NCI-H2196 treated with DMSO at 0.1 percent for 48 hours (cell line): ENCODE measurements at regions not wholly inside any gene's neighbourhood (a gene's known extent, or its start where the extent isn't known, plus 50 kb on each side); places are given as distances from the start of the nearest gene placed in this dataset.

Source experiments
- DNase-seq: peaks from one replicate; lab custom pipeline; 2025; ENCODE audit not compliant: unreplicated experiment; lab: John Stamatoyannopoulos, UW

- no peak for DNase-seq
Measured at GRCh38 chr12:69061574-69061973, 128.6 kb upstream of the CPM start.

- DNase-seq, result no peak
Measured at GRCh38 chr12:69062621-69063237, 129.8 kb upstream of the CPM start.

- DNase-seq, result no peak
Measured at GRCh38 chr12:69064734-69065443, 131.9 kb upstream of the CPM start.

GRCh38 chr12:69065775-69066174 is 132.8 kb upstream of the CPM start:
- DNase-seq, result no peak

GRCh38 chr12:69066492-69067373 is 133.8 kb upstream of the CPM start:
- DNase-seq, result no peak

GRCh38 chr12:69067713-69068112 is 134.7 kb upstream of the CPM start:
- no peak for DNase-seq

- no peak for DNase-seq
Measured at GRCh38 chr12:69068448-69068847, 135.5 kb upstream of the CPM start.

GRCh38 chr12:69069479-69069878 is 136.5 kb upstream of the CPM start:
- no peak for DNase-seq

- DNase-seq, result peak; percentile 49
Measured at GRCh38 chr12:69070319-69071090, 137.5 kb upstream of the CPM start.

- no peak for DNase-seq
Measured at GRCh38 chr12:69071091-69071370, 138.1 kb upstream of the CPM start.

- no peak for DNase-seq
Measured at GRCh38 chr12:69073035-69073434, 140.1 kb upstream of the CPM start.

- DNase-seq, result no peak
Measured at GRCh38 chr12:69074556-69075349, 141.8 kb upstream of the CPM start.

- DNase-seq, result no peak
Measured at GRCh38 chr12:69083689-69084088, 150.7 kb upstream of the CPM start.

GRCh38 chr12:69084816-69085378 is 151.9 kb upstream of the CPM start:
- DNase-seq, result no peak

- DNase-seq, result no peak
Measured at GRCh38 chr12:69085852-69086251, 152.9 kb upstream of the CPM start.

GRCh38 chr12:69087986-69088385 is 151.4 kb upstream of the CPSF6 start:
- DNase-seq, result no peak

GRCh38 chr12:69090722-69091121 is 148.6 kb upstream of the CPSF6 start:
- DNase-seq, result no peak

- no peak for DNase-seq
Measured at GRCh38 chr12:69091442-69092017, 147.8 kb upstream of the CPSF6 start.

- DNase-seq, result no peak
Measured at GRCh38 chr12:69092137-69092536, 147.2 kb upstream of the CPSF6 start.
